ENCODE measurements at regions not wholly inside any gene's neighbourhood (a gene's known extent, or its start where the extent isn't known, plus 50 kb on each side); places are given as distances from the start of the nearest gene placed in this dataset.

DNA sequence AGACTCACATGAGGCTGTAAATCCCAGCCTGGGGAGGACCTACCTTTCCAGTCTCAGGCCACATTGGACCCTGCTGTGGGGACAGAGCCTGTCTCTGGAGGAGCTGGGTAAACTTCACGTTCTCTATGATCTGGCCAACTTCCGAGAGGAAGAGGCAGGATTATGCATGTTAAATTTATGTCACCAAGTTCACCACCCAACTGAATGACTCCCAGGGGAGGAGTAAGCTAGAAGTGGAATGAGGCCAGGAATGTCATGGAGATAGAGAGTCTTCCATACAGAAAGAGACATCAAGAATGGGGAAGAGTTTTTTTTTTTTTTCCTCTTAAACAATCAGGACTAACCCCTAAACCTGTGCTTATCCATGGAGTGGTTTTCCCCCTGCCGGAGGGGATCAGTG lies 90.3 kb upstream of the PALM2AKAP2 start:
- TF ChIP-seq SMC3 (IDR thresholded peaks at IDR 0.05) (no peak), JUN (IDR thresholded peaks at IDR 0.05) (no peak), CHD2 (IDR thresholded peaks at IDR 0.05; ENCODE audit: low read length, partially characterized antibody) (no peak), POLR2A (IDR thresholded peaks at IDR 0.05; ENCODE audit: low read length) (no peak), MAZ (IDR thresholded peaks at IDR 0.05; ENCODE audit: borderline replicate concordance, low read depth, low read length) (no peak)
- TF ChIP-seq, protein P1, sequence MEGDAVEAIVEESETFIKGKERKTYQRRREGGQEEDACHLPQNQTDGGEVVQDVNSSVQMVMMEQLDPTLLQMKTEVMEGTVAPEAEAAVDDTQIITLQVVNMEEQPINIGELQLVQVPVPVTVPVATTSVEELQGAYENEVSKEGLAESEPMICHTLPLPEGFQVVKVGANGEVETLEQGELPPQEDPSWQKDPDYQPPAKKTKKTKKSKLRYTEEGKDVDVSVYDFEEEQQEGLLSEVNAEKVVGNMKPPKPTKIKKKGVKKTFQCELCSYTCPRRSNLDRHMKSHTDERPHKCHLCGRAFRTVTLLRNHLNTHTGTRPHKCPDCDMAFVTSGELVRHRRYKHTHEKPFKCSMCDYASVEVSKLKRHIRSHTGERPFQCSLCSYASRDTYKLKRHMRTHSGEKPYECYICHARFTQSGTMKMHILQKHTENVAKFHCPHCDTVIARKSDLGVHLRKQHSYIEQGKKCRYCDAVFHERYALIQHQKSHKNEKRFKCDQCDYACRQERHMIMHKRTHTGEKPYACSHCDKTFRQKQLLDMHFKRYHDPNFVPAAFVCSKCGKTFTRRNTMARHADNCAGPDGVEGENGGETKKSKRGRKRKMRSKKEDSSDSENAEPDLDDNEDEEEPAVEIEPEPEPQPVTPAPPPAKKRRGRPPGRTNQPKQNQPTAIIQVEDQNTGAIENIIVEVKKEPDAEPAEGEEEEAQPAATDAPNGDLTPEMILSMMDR (IDR thresholded peaks at IDR 0.05) = no peak
- TF ChIP-seq, protein P2, sequence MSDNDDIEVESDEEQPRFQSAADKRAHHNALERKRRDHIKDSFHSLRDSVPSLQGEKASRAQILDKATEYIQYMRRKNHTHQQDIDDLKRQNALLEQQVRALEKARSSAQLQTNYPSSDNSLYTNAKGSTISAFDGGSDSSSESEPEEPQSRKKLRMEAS (IDR thresholded peaks at IDR 0.05) = no peak
